ENCODE measurements at regions not wholly inside any gene's neighbourhood (a gene's known extent, or its start where the extent isn't known, plus 50 kb on each side); places are given as distances from the start of the nearest gene placed in this dataset.

- H3K27me3 ChIP-seq (ENCODE audit: low read depth, low read length): no peaks in the 10 kb centered on the region
- no peaks in the 10 kb centered on the region for H3K9me3 ChIP-seq (ENCODE audit: control insufficient read depth in 1 of 2, low read length in 2 of 2)
- H3K4me1 ChIP-seq (ENCODE audit: control insufficient read depth in 1 of 2, insufficient read depth in 2 of 2, low read length in 2 of 2): no peaks in the 10 kb centered on the region
- no peak overlapping the region for H3K4me3 ChIP-seq (ENCODE audit: low read depth in 1 of 2, low read length in 2 of 2)
- no peak overlapping the region for H3K27ac ChIP-seq (ENCODE audit: low read length)
- no peaks in the 10 kb centered on the region for H3K36me3 ChIP-seq (ENCODE audit: control insufficient read depth in 1 of 2, insufficient read depth in 2 of 2, low read length in 2 of 2)
Measured at GRCh38 chr12:59873136-59873535, 277.3 kb downstream of the SLC16A7 start.

GRCh38 chr12:59874781-59875180 lies 279.0 kb downstream of the SLC16A7 start:
- no peaks in the 10 kb centered on the region for H3K27me3 ChIP-seq (ENCODE audit: low read depth, low read length)

GRCh38 chr12:59886131-59886733 lies 290.4 kb downstream of the SLC16A7 start:
- no peak overlapping the region for H3K27ac ChIP-seq (ENCODE audit: low read length)
- no peak overlapping the region for H3K4me3 ChIP-seq (ENCODE audit: low read depth in 1 of 2, low read length in 2 of 2)
- no peaks in the 10 kb centered on the region for H3K36me3 ChIP-seq (ENCODE audit: control insufficient read depth in 1 of 2, insufficient read depth in 2 of 2, low read length in 2 of 2)
- H3K27me3 ChIP-seq (ENCODE audit: low read depth, low read length): no peaks in the 10 kb centered on the region
- no peaks in the 10 kb centered on the region for H3K9me3 ChIP-seq (ENCODE audit: control insufficient read depth in 1 of 2, low read length in 2 of 2)
- no peaks in the 10 kb centered on the region for H3K4me1 ChIP-seq (ENCODE audit: control insufficient read depth in 1 of 2, insufficient read depth in 2 of 2, low read length in 2 of 2)

More at GRCh38 chr12:59874781-59875180, 279.0 kb downstream of the SLC16A7 start:
- Histone ChIP-seq H3K4me3 (ENCODE audit: low read depth in 1 of 2, low read length in 2 of 2) (no peak overlapping the region), H3K36me3 (ENCODE audit: control insufficient read depth in 1 of 2, insufficient read depth in 2 of 2, low read length in 2 of 2) (no peaks in the 10 kb centered on the region), H3K27ac (ENCODE audit: low read length) (no peak overlapping the region), H3K9me3 (ENCODE audit: control insufficient read depth in 1 of 2, low read length in 2 of 2) (no peaks in the 10 kb centered on the region), H3K4me1 (ENCODE audit: control insufficient read depth in 1 of 2, insufficient read depth in 2 of 2, low read length in 2 of 2) (no peaks in the 10 kb centered on the region)

GRCh38 chr12:59887178-59887577 lies 291.3 kb downstream of the SLC16A7 start:
- no peak overlapping the region for H3K27ac ChIP-seq (ENCODE audit: low read length)
- no peaks in the 10 kb centered on the region for H3K4me1 ChIP-seq (ENCODE audit: control insufficient read depth in 1 of 2, insufficient read depth in 2 of 2, low read length in 2 of 2)
- H3K27me3 ChIP-seq (ENCODE audit: low read depth, low read length): no peaks in the 10 kb centered on the region
- no peaks in the 10 kb centered on the region for H3K9me3 ChIP-seq (ENCODE audit: control insufficient read depth in 1 of 2, low read length in 2 of 2)
- no peaks in the 10 kb centered on the region for H3K36me3 ChIP-seq (ENCODE audit: control insufficient read depth in 1 of 2, insufficient read depth in 2 of 2, low read length in 2 of 2)
- no peak overlapping the region for H3K4me3 ChIP-seq (ENCODE audit: low read depth in 1 of 2, low read length in 2 of 2)

- Histone ChIP-seq H3K36me3 (ENCODE audit: control insufficient read depth in 1 of 2, insufficient read depth in 2 of 2, low read length in 2 of 2) (no peaks in the 10 kb centered on the region), H3K27me3 (ENCODE audit: low read depth, low read length) (no peaks in the 10 kb centered on the region), H3K4me3 (ENCODE audit: low read depth in 1 of 2, low read length in 2 of 2) (no peak overlapping the region), H3K4me1 (ENCODE audit: control insufficient read depth in 1 of 2, insufficient read depth in 2 of 2, low read length in 2 of 2) (no peaks in the 10 kb centered on the region), H3K27ac (ENCODE audit: low read length) (no peak overlapping the region), H3K9me3 (ENCODE audit: control insufficient read depth in 1 of 2, low read length in 2 of 2) (no peaks in the 10 kb centered on the region)
Measured at GRCh38 chr12:59890896-59891579, 295.2 kb downstream of the SLC16A7 start.

GRCh38 chr12:59895166-59895775 lies 299.4 kb downstream of the SLC16A7 start:
- H3K4me1 ChIP-seq (ENCODE audit: control insufficient read depth in 1 of 2, insufficient read depth in 2 of 2, low read length in 2 of 2): no peaks in the 10 kb centered on the region
- no peaks in the 10 kb centered on the region for H3K27me3 ChIP-seq (ENCODE audit: low read depth, low read length)
- H3K36me3 ChIP-seq (ENCODE audit: control insufficient read depth in 1 of 2, insufficient read depth in 2 of 2, low read length in 2 of 2): no peaks in the 10 kb centered on the region
- H3K9me3 ChIP-seq (ENCODE audit: control insufficient read depth in 1 of 2, low read length in 2 of 2): no peaks in the 10 kb centered on the region
- no peak overlapping the region for H3K27ac ChIP-seq (ENCODE audit: low read length)
- no peak overlapping the region for H3K4me3 ChIP-seq (ENCODE audit: low read depth in 1 of 2, low read length in 2 of 2)

- no peaks in the 10 kb centered on the region for H3K4me1 ChIP-seq (ENCODE audit: control insufficient read depth in 1 of 2, insufficient read depth in 2 of 2, low read length in 2 of 2)
- no peaks in the 10 kb centered on the region for H3K27me3 ChIP-seq (ENCODE audit: low read depth, low read length)
- no peak overlapping the region for H3K27ac ChIP-seq (ENCODE audit: low read length)
- no peaks in the 10 kb centered on the region for H3K36me3 ChIP-seq (ENCODE audit: control insufficient read depth in 1 of 2, insufficient read depth in 2 of 2, low read length in 2 of 2)
- no peaks in the 10 kb centered on the region for H3K9me3 ChIP-seq (ENCODE audit: control insufficient read depth in 1 of 2, low read length in 2 of 2)
- no peak overlapping the region for H3K4me3 ChIP-seq (ENCODE audit: low read depth in 1 of 2, low read length in 2 of 2)
Measured at GRCh38 chr12:59904874-59905521, 309.2 kb downstream of the SLC16A7 start.

- Histone ChIP-seq H3K4me3 (ENCODE audit: low read depth in 1 of 2, low read length in 2 of 2) (no peak overlapping the region), H3K27me3 (ENCODE audit: low read depth, low read length) (no peaks in the 10 kb centered on the region), H3K36me3 (ENCODE audit: control insufficient read depth in 1 of 2, insufficient read depth in 2 of 2, low read length in 2 of 2) (no peaks in the 10 kb centered on the region), H3K9me3 (ENCODE audit: control insufficient read depth in 1 of 2, low read length in 2 of 2) (no peaks in the 10 kb centered on the region), H3K27ac (ENCODE audit: low read length) (no peak overlapping the region), H3K4me1 (ENCODE audit: control insufficient read depth in 1 of 2, insufficient read depth in 2 of 2, low read length in 2 of 2) (no peaks in the 10 kb centered on the region)
Measured at GRCh38 chr12:59911516-59911915, 315.7 kb downstream of the SLC16A7 start.

GRCh38 chr12:59916988-59917387 lies 321.2 kb downstream of the SLC16A7 start:
- H3K27me3 ChIP-seq (ENCODE audit: low read depth, low read length): no peaks in the 10 kb centered on the region
- no peaks in the 10 kb centered on the region for H3K36me3 ChIP-seq (ENCODE audit: control insufficient read depth in 1 of 2, insufficient read depth in 2 of 2, low read length in 2 of 2)
- no peaks in the 10 kb centered on the region for H3K4me1 ChIP-seq (ENCODE audit: control insufficient read depth in 1 of 2, insufficient read depth in 2 of 2, low read length in 2 of 2)
- no peak overlapping the region for H3K4me3 ChIP-seq (ENCODE audit: low read depth in 1 of 2, low read length in 2 of 2)
- no peak overlapping the region for H3K27ac ChIP-seq (ENCODE audit: low read length)
- H3K9me3 ChIP-seq (ENCODE audit: control insufficient read depth in 1 of 2, low read length in 2 of 2): no peaks in the 10 kb centered on the region

- Histone ChIP-seq H3K9me3 (ENCODE audit: control insufficient read depth in 1 of 2, low read length in 2 of 2) (no peaks in the 10 kb centered on the region), H3K4me3 (ENCODE audit: low read depth in 1 of 2, low read length in 2 of 2) (no peak overlapping the region), H3K4me1 (ENCODE audit: control insufficient read depth in 1 of 2, insufficient read depth in 2 of 2, low read length in 2 of 2) (no peaks in the 10 kb centered on the region), H3K27me3 (ENCODE audit: low read depth, low read length) (no peaks in the 10 kb centered on the region), H3K27ac (ENCODE audit: low read length) (no peak overlapping the region), H3K36me3 (ENCODE audit: control insufficient read depth in 1 of 2, insufficient read depth in 2 of 2, low read length in 2 of 2) (no peaks in the 10 kb centered on the region)
Measured at GRCh38 chr12:59927032-59927431, 331.2 kb downstream of the SLC16A7 start.

- Histone ChIP-seq H3K9me3 (ENCODE audit: control insufficient read depth in 1 of 2, low read length in 2 of 2) (peaks cover 0 to 5% of the 10 kb centered on the region in 2 donors), H3K36me3 (ENCODE audit: control insufficient read depth in 1 of 2, insufficient read depth in 2 of 2, low read length in 2 of 2) (no peaks in the 10 kb centered on the region), H3K27ac (ENCODE audit: low read length) (no peak overlapping the region), H3K27me3 (ENCODE audit: low read depth, low read length) (no peaks in the 10 kb centered on the region), H3K4me1 (ENCODE audit: control insufficient read depth in 1 of 2, insufficient read depth in 2 of 2, low read length in 2 of 2) (no peaks in the 10 kb centered on the region), H3K4me3 (ENCODE audit: low read depth in 1 of 2, low read length in 2 of 2) (no peak overlapping the region)
Measured at GRCh38 chr12:59928416-59928815, 332.6 kb downstream of the SLC16A7 start.
